ENCODE measurements at regions not wholly inside any gene's neighbourhood (a gene's known extent, or its start where the extent isn't known, plus 50 kb on each side); places are given as distances from the start of the nearest gene placed in this dataset.

DNA sequence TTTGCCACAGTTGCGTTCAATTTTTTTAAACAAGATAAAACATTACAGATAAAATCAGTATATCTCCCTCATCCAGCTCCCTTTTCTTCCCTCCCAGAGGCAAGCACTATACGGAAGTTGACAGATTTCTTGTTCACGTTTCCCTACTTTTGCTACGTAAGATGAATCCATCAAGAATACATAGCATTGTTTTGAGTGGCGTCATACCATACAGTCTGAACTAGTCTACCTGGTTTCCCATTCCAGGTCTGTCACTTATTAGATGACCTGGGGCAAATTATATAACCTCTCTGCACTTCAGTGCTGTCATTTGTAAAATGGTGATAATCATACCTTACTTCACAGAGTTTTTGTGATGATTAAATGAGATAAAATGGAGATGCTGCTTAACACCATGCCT is 184.3 kb upstream of the SOX4 start:
- no peak for TF ChIP-seq EZH2 (IDR thresholded peaks at IDR 0.05; ENCODE audit: low read length, missing control alignments)
- TF ChIP-seq, protein P1, sequence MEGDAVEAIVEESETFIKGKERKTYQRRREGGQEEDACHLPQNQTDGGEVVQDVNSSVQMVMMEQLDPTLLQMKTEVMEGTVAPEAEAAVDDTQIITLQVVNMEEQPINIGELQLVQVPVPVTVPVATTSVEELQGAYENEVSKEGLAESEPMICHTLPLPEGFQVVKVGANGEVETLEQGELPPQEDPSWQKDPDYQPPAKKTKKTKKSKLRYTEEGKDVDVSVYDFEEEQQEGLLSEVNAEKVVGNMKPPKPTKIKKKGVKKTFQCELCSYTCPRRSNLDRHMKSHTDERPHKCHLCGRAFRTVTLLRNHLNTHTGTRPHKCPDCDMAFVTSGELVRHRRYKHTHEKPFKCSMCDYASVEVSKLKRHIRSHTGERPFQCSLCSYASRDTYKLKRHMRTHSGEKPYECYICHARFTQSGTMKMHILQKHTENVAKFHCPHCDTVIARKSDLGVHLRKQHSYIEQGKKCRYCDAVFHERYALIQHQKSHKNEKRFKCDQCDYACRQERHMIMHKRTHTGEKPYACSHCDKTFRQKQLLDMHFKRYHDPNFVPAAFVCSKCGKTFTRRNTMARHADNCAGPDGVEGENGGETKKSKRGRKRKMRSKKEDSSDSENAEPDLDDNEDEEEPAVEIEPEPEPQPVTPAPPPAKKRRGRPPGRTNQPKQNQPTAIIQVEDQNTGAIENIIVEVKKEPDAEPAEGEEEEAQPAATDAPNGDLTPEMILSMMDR (conservative IDR thresholded peaks at IDR 0.05 in 1 of 2, IDR thresholded peaks at IDR 0.05 in 1 of 2; ENCODE audit: low read depth in 1 of 2, low read length in 2 of 2), result no peak

All from fibroblast of lung (primary cell).